HG02642 (cell line): ENCODE measurements at regions not wholly inside any gene's neighbourhood (a gene's known extent, or its start where the extent isn't known, plus 50 kb on each side); places are given as distances from the start of the nearest gene placed in this dataset.

Source experiments
- ATAC-seq: cut with Tn5 transposase; IDR thresholded peaks from one replicate; pipeline ENCODE4 v1.9.1; 2021; ENCODE audit warnings: mild to moderate bottlenecking; ENCODE audit not compliant: unreplicated experiment, poor library complexity

- no peak for ATAC-seq
These were observed 807.6 kb downstream of the BRD1 start for GRCh38 chr22:49019737-49020713.

GRCh38 chr22:49018601-49019000, 809.1 kb downstream of the BRD1 start:
- ATAC-seq, result no peak

GRCh38 chr22:49017482-49018329, 810.0 kb downstream of the BRD1 start:
- no peak for ATAC-seq

GRCh38 chr22:49016909-49017481, 810.7 kb downstream of the BRD1 start:
- no peak for ATAC-seq

- ATAC-seq, result no peak
These were observed 811.4 kb downstream of the BRD1 start for GRCh38 chr22:49015993-49016908.

GRCh38 chr22:49015459-49015858, 812.2 kb downstream of the BRD1 start:
- no peak for ATAC-seq

GRCh38 chr22:49014227-49015201, 813.2 kb downstream of the BRD1 start:
- no peak for ATAC-seq

- ATAC-seq, result no peak
These were observed 814.0 kb downstream of the BRD1 start for GRCh38 chr22:49013707-49014106.

GRCh38 chr22:49012712-49013395, 814.8 kb downstream of the BRD1 start:
- no peak for ATAC-seq

GRCh38 chr22:49011769-49012648, 815.7 kb downstream of the BRD1 start:
- no peak for ATAC-seq

- no peak for ATAC-seq
These were observed 816.3 kb downstream of the BRD1 start for GRCh38 chr22:49011379-49011768.

- ATAC-seq, result no peak
These were observed 816.8 kb downstream of the BRD1 start for GRCh38 chr22:49010901-49011300.

GRCh38 chr22:49010070-49010863, 817.4 kb downstream of the BRD1 start:
- ATAC-seq, result no peak

- no peak for ATAC-seq
These were observed 818.2 kb downstream of the BRD1 start for GRCh38 chr22:49009359-49010063.

- ATAC-seq, result no peak
These were observed 818.9 kb downstream of the BRD1 start for GRCh38 chr22:49008682-49009235.
